ENCODE measurements at regions not wholly inside any gene's neighbourhood (a gene's known extent, or its start where the extent isn't known, plus 50 kb on each side); places are given as distances from the start of the nearest gene placed in this dataset.

DNA sequence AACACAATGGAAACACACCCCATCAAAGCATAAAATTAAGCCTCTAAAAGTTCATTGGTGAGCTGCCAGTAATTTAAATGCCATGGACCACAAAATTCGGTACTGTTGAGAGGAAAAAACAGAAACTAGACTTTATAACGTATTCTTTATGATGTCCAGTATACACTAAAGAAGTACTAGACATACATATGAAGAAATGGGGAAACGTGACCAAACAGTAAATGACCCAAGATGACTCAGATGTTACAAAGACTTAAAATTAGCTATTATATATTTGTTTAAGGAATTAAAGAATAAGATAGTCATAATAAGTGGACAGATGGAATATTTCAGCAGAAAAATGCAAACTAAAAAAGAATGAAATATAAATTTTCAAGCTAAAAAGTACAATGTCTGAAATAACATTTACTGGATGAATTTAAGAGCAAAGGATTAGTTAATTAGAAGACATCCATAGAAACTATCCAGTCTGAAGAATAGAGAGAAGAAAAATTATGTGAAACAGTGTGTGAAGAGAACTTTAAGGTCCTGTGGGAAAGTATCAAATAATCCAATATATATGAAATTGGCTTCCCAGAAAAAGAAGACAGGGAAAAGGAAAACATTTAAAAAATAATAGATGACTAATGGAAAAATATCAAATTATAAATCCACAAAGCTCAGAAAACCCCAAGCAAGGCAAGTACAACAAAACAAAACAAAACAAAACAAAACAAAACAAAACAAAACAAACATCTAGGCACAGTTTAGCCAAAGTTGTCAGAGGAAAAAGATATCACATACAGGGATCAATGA lies 69.4 kb downstream of the SAMD9 start:
- DNase-seq (ENCODE audit: low read depth), result no peak
- no peak overlapping the region for H3K4me3 ChIP-seq (ENCODE audit: low read depth, low read length)
- TF ChIP-seq, protein P1, sequence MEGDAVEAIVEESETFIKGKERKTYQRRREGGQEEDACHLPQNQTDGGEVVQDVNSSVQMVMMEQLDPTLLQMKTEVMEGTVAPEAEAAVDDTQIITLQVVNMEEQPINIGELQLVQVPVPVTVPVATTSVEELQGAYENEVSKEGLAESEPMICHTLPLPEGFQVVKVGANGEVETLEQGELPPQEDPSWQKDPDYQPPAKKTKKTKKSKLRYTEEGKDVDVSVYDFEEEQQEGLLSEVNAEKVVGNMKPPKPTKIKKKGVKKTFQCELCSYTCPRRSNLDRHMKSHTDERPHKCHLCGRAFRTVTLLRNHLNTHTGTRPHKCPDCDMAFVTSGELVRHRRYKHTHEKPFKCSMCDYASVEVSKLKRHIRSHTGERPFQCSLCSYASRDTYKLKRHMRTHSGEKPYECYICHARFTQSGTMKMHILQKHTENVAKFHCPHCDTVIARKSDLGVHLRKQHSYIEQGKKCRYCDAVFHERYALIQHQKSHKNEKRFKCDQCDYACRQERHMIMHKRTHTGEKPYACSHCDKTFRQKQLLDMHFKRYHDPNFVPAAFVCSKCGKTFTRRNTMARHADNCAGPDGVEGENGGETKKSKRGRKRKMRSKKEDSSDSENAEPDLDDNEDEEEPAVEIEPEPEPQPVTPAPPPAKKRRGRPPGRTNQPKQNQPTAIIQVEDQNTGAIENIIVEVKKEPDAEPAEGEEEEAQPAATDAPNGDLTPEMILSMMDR (conservative IDR thresholded peaks at IDR 0.05; ENCODE audit: low read depth, low read length), result no peak

DNA sequence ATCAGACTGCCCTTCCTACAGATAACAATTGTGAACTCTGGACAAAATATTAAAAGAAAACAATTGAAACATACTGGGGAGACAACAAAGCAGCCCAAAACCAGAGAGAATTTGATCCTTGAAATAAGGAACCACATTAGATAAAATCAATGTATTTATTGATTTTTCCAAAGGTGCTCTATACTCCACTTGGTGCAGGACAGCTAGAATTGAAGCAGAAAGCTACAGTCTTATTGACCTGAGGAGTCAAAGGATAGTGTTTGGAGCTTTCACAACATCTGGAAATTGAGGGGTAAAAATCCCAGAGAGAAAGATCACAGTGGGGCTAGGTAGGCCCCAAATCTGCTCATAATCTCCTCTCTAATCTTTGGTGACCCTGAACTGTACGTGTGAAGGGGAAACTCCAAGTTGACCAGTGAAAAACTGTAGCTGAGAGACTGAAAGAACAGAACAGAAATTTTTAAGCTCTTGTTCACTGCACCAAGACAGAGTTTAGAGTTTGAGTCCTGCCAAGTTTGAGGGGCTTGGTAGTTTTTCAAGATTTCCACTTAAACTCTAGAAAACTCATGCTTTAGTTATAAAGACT lies 70.2 kb downstream of the SAMD9 start:
- H3K4me3 ChIP-seq (ENCODE audit: low read depth, low read length), result no peak overlapping the region
- TF ChIP-seq, protein P1 (conservative IDR thresholded peaks at IDR 0.05; ENCODE audit: low read depth, low read length), result no peak
- no peak for DNase-seq (ENCODE audit: low read depth)

DNA sequence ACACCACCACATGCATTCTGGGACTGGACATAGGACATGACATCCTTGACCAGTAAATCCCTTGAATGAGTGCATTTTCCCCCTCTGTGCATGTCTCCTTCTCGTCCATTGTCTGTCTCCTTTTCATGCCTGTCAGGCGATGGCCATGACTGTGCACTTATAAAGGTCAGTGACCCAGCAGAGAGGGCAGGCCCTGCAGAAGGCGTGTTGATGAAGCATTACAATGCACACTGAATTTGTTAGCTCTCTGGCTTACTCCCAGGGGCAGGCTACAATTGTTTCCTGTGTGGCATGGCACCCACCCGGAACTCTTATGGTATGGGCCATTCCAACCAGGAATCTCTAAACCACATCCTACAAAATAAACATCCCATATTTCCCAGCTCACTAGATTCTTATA lies 71.1 kb downstream of the SAMD9 start:
- no peak overlapping the region for H3K4me3 ChIP-seq (ENCODE audit: low read depth, low read length)
- no peak for DNase-seq (ENCODE audit: low read depth)
- TF ChIP-seq, protein P1 (conservative IDR thresholded peaks at IDR 0.05; ENCODE audit: low read depth, low read length), result no peak

DNA sequence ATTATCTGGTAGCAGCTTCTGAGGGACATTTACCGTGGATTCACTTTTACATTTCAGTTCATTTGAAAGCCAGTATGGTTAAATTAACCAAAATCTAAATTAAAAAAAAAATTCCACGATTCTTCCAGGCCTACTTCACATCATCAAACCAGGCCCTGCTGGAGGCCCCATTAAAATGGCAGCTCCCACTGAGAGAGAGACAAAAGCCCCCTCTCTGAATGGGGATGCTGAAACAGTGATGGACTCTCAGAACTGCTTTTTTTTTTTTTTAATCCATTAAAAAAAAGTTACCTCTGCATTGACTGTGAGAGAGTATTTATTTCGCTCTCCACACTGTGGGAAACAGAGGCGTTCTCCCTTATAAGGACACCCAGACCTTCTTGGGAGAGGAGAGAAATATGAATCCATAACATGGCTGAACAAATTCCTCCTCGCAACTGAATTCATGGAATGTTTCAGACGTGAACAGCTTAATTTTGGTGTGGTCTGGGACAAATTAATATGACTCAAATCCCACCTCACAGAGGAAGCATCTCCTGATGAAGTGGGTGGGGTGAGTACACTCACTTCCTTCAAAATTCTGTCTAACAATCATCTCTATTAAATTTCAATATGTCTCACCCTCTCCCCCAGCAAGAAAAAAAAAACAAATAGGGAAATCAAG lies 73.5 kb downstream of the SAMD9 start:
- H3K4me3 ChIP-seq (ENCODE audit: low read depth, low read length), result no peak overlapping the region
- no peak for DNase-seq (ENCODE audit: low read depth)
- TF ChIP-seq, protein P1 (conservative IDR thresholded peaks at IDR 0.05; ENCODE audit: low read depth, low read length), result no peak

DNA sequence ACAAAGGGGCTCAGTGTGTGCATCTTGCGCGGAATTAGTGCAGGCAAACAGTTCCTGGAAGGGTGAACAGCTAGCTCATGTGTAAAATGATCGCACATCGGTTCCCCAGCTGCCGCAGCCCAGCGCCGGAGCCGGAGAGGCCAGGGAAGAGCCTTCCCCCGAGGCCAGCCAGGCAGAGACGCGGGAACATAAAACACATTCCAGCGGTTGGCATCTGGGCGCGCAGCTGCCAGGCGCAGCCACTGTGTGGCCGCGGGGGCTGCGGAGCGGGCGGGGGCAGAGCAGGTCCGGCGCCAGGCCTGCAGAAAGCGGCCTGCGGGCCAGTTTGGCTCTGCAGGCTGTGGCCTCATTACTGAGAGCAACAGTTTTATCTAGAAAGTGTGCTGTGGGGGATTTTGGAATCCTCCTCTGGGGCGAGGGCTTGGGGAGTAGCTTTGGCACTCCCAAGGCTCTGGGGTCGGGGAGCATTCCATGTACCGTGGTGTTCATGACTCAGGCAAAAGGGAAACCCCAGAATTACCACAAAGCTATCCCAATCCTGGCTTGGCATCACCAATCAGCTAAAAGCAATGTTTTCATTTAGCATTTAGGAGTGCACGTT lies 74.3 kb downstream of the SAMD9 start:
- DNase-seq (ENCODE audit: low read depth), result peak; percentile 18
- TF ChIP-seq, protein P1 (conservative IDR thresholded peaks at IDR 0.05; ENCODE audit: low read depth, low read length), result no peak
- H3K4me3 ChIP-seq (ENCODE audit: low read depth, low read length), result peak overlapping the region; percentile 41

DNA sequence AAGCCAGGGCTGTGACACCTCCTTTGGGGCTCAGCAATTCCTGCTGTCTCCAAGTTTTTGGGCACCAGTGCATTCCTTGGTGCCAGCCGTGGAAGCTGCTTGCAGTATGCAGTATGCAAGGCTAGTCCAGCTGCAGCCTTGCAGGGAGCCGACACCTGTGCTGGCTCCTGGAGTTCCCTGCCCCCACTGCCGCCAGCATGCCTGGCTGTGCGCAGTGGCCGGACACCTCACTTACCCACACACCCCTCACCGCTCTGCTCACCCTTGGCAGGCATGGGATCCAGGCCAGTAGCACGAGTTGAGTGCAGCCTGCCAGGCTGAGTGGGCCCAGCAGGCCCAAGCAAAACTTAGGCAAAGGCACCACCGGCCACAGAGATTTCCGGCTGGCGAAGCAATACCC lies 77.4 kb downstream of the SAMD9 start:
- TF ChIP-seq, protein P1 (conservative IDR thresholded peaks at IDR 0.05; ENCODE audit: low read depth, low read length), result no peak
- no peak for DNase-seq (ENCODE audit: low read depth)
- H3K4me3 ChIP-seq (ENCODE audit: low read depth, low read length), result no peak overlapping the region

Measured in epithelial cell of proximal tubule (primary cell).